ENCODE measurements at regions not wholly inside any gene's neighbourhood (a gene's known extent, or its start where the extent isn't known, plus 50 kb on each side); places are given as distances from the start of the nearest gene placed in this dataset.

GRCh38 chr19:29320618-29321017 lies 107.7 kb upstream of the UQCRFS1 start:
- no peaks in the 10 kb centered on the region for H3K4me1 ChIP-seq
- no peaks in the 10 kb centered on the region for H3K36me3 ChIP-seq
- no peak for DNase-seq
- H3K4me3 ChIP-seq (ENCODE audit: low read depth, low read length), result no peak overlapping the region
- no peaks in the 10 kb centered on the region for H3K9me3 ChIP-seq
- no peak for TF ChIP-seq CTCF (IDR thresholded peaks at IDR 0.05; ENCODE audit: low read depth, low read length)
- H3K27me3 ChIP-seq, result peaks cover 5% of the 10 kb centered on the region; the same call in 1 of the 2 replicates

- DNase-seq, result no peak
- H3K4me1 ChIP-seq, result no peaks in the 10 kb centered on the region
- no peaks in the 10 kb centered on the region for H3K36me3 ChIP-seq
- H3K4me3 ChIP-seq (ENCODE audit: low read depth, low read length), result no peak overlapping the region
- H3K27me3 ChIP-seq, result peaks cover 5% of the 10 kb centered on the region; the same call in 1 of the 2 replicates
- H3K9me3 ChIP-seq, result no peaks in the 10 kb centered on the region
- no peak for TF ChIP-seq CTCF (IDR thresholded peaks at IDR 0.05; ENCODE audit: low read depth, low read length)
Measured at GRCh38 chr19:29321116-29321515, 108.2 kb upstream of the UQCRFS1 start.

GRCh38 chr19:29323021-29323430 lies 110.1 kb upstream of the UQCRFS1 start:
- no peak for TF ChIP-seq CTCF (IDR thresholded peaks at IDR 0.05; ENCODE audit: low read depth, low read length)
- no peaks in the 10 kb centered on the region for H3K9me3 ChIP-seq
- peaks cover 5% of the 10 kb centered on the region; the same call in 1 of the 2 replicates for H3K27me3 ChIP-seq
- H3K4me1 ChIP-seq, result no peaks in the 10 kb centered on the region
- no peak overlapping the region for H3K4me3 ChIP-seq (ENCODE audit: low read depth, low read length)
- H3K36me3 ChIP-seq, result no peaks in the 10 kb centered on the region
- no peak for DNase-seq

- no peaks in the 10 kb centered on the region for H3K36me3 ChIP-seq
- peaks cover 5% of the 10 kb centered on the region; the same call in 1 of the 2 replicates for H3K27me3 ChIP-seq
- H3K4me1 ChIP-seq, result no peaks in the 10 kb centered on the region
- no peak overlapping the region for H3K4me3 ChIP-seq (ENCODE audit: low read depth, low read length)
- no peak for DNase-seq
- no peak for TF ChIP-seq CTCF (IDR thresholded peaks at IDR 0.05; ENCODE audit: low read depth, low read length)
- no peaks in the 10 kb centered on the region for H3K9me3 ChIP-seq
Measured at GRCh38 chr19:29323440-29324290, 110.7 kb upstream of the UQCRFS1 start.

GRCh38 chr19:29324291-29324680 lies 111.3 kb upstream of the UQCRFS1 start:
- Histone ChIP-seq H3K9me3 (no peaks in the 10 kb centered on the region), H3K36me3 (no peaks in the 10 kb centered on the region)
- no peak for TF ChIP-seq CTCF (IDR thresholded peaks at IDR 0.05; ENCODE audit: low read depth, low read length)

GRCh38 chr19:29324717-29325116 lies 111.8 kb upstream of the UQCRFS1 start:
- peaks cover 5% of the 10 kb centered on the region; the same call in 1 of the 2 replicates for H3K27me3 ChIP-seq
- TF ChIP-seq CTCF (IDR thresholded peaks at IDR 0.05; ENCODE audit: low read depth, low read length), result no peak

More at GRCh38 chr19:29324291-29324680, 111.3 kb upstream of the UQCRFS1 start:
- Histone ChIP-seq H3K4me1 (no peaks in the 10 kb centered on the region), H3K27me3 (peaks cover 5% of the 10 kb centered on the region; the same call in 1 of the 2 replicates), H3K4me3 (ENCODE audit: low read depth, low read length) (no peak overlapping the region)
- no peak for DNase-seq

More at GRCh38 chr19:29324717-29325116, 111.8 kb upstream of the UQCRFS1 start:
- no peak for DNase-seq
- H3K9me3 ChIP-seq, result no peaks in the 10 kb centered on the region
- H3K4me1 ChIP-seq, result no peaks in the 10 kb centered on the region
- H3K36me3 ChIP-seq, result no peaks in the 10 kb centered on the region
- no peak overlapping the region for H3K4me3 ChIP-seq (ENCODE audit: low read depth, low read length)
